ENCODE measurements at regions not wholly inside any gene's neighbourhood (a gene's known extent, or its start where the extent isn't known, plus 50 kb on each side); places are given as distances from the start of the nearest gene placed in this dataset.
"Not testable (repeated sequence)": the region's sequence is repeated elsewhere in the genome, so short reads cannot be mapped to it uniquely, and the experiment has no call there.

- no peak for FAIRE-seq
These were observed 176.8 kb downstream of the ISL1 start for GRCh38 chr5:51559921-51560658.

GRCh38 chr5:51566953-51567352 lies 183.7 kb downstream of the ISL1 start:
- no peak for FAIRE-seq

GRCh38 chr5:51567636-51568035 lies 184.4 kb downstream of the ISL1 start:
- no peak for FAIRE-seq

GRCh38 chr5:51573835-51574234 lies 190.6 kb downstream of the ISL1 start:
- no peak for FAIRE-seq

GRCh38 chr5:51582871-51583394 lies 199.7 kb downstream of the ISL1 start:
- no peak for FAIRE-seq

GRCh38 chr5:51598026-51598425 lies 214.8 kb downstream of the ISL1 start:
- no peak for FAIRE-seq

- no peak for FAIRE-seq
These were observed 216.3 kb downstream of the ISL1 start for GRCh38 chr5:51599587-51599986.

- no peak for FAIRE-seq
These were observed 221.1 kb downstream of the ISL1 start for GRCh38 chr5:51604324-51604723.

GRCh38 chr5:51606921-51607320 lies 223.7 kb downstream of the ISL1 start:
- FAIRE-seq: no peak

- FAIRE-seq: no peak
These were observed 235.0 kb downstream of the ISL1 start for GRCh38 chr5:51618234-51618633.

GRCh38 chr5:51621156-51621555 lies 237.9 kb downstream of the ISL1 start:
- FAIRE-seq: no peak

GRCh38 chr5:51622161-51622790 lies 239.0 kb downstream of the ISL1 start:
- FAIRE-seq: no peak

GRCh38 chr5:51625224-51625968 lies 242.1 kb downstream of the ISL1 start:
- no peak for FAIRE-seq

GRCh38 chr5:51632027-51632426 lies 248.8 kb downstream of the ISL1 start:
- no peak for FAIRE-seq

GRCh38 chr5:51632793-51633192 lies 249.5 kb downstream of the ISL1 start:
- FAIRE-seq: no peak

GRCh38 chr5:51636973-51637372 lies 253.7 kb downstream of the ISL1 start:
- FAIRE-seq: not testable (repeated sequence)

- peak; percentile 18 for FAIRE-seq
These were observed 261.7 kb downstream of the ISL1 start for GRCh38 chr5:51644976-51645375.

GRCh38 chr5:51646482-51646881 lies 263.2 kb downstream of the ISL1 start:
- no peak for FAIRE-seq

- FAIRE-seq: no peak
These were observed 267.6 kb downstream of the ISL1 start for GRCh38 chr5:51650824-51651223.

GRCh38 chr5:51651476-51651875 lies 268.2 kb downstream of the ISL1 start:
- no peak for FAIRE-seq

- FAIRE-seq: no peak
These were observed 268.6 kb downstream of the ISL1 start for GRCh38 chr5:51651889-51652288.

- no peak for FAIRE-seq
These were observed 269.7 kb downstream of the ISL1 start for GRCh38 chr5:51652980-51653379.

Measured in colon (tissue), 2 donors.